HUES48 (cell line): ENCODE measurements at regions not wholly inside any gene's neighbourhood (a gene's known extent, or its start where the extent isn't known, plus 50 kb on each side); places are given as distances from the start of the nearest gene placed in this dataset.

Experiments
- H3K27ac ChIP-seq: one replicate; pipeline ENCODE4 v1.7.0; 2013; ENCODE audit warnings: low read depth, low read length, inconsistent platforms
- H3K27me3 ChIP-seq: 2 replicates; pipeline ENCODE4 v1.6.1; 2013; ENCODE audit warnings: mild to moderate bottlenecking, low read length; ENCODE audit not compliant: control insufficient read depth, insufficient read depth
- H3K36me3 ChIP-seq: 2 replicates; pipeline ENCODE4 v1.6.1; 2013; ENCODE audit warnings: low read length; ENCODE audit not compliant: control insufficient read depth, insufficient read depth
- H3K4me1 ChIP-seq: 2 replicates; pipeline ENCODE4 v1.6.1; 2013; ENCODE audit warnings: mild to moderate bottlenecking, low read length; ENCODE audit not compliant: control insufficient read depth, insufficient read depth
- H3K4me3 ChIP-seq: 2 replicates; pipeline ENCODE4 v1.5.1; 2013; ENCODE audit warnings: mild to moderate bottlenecking, low read depth, low read length
- H3K9ac ChIP-seq: 2 replicates; pipeline ENCODE4 v1.6.1; 2013; ENCODE audit warnings: mild to moderate bottlenecking, low read depth, low read length, moderate library complexity
- H3K9me3 ChIP-seq: 2 replicates; pipeline ENCODE4 v1.6.1; 2013; ENCODE audit warnings: low read length; ENCODE audit not compliant: control insufficient read depth, insufficient read depth

GRCh38 chr7:25424113-25424512, 195.8 kb upstream of the NPVF start:
- no peaks in the 10 kb centered on the region for H3K27me3 ChIP-seq
- H3K27ac ChIP-seq: peak overlapping the region; percentile 66
- H3K9me3 ChIP-seq: no peaks in the 10 kb centered on the region
- no peak overlapping the region for H3K9ac ChIP-seq
- no peaks in the 10 kb centered on the region for H3K36me3 ChIP-seq
- H3K4me1 ChIP-seq: peaks cover 15% of the 10 kb centered on the region
- H3K4me3 ChIP-seq: no peak overlapping the region

GRCh38 chr7:25424855-25425254, 196.6 kb upstream of the NPVF start:
- Histone ChIP-seq H3K36me3 (no peaks in the 10 kb centered on the region), H3K9me3 (no peaks in the 10 kb centered on the region), H3K4me1 (peaks cover 18% of the 10 kb centered on the region), H3K27ac (no peak overlapping the region), H3K27me3 (no peaks in the 10 kb centered on the region), H3K9ac (no peak overlapping the region), H3K4me3 (no peak overlapping the region)

GRCh38 chr7:25427721-25428120, 199.4 kb upstream of the NPVF start:
- Histone ChIP-seq H3K9ac (no peak overlapping the region), H3K36me3 (no peaks in the 10 kb centered on the region), H3K4me1 (peaks cover 18% of the 10 kb centered on the region), H3K27ac (no peak overlapping the region), H3K27me3 (no peaks in the 10 kb centered on the region), H3K4me3 (no peak overlapping the region), H3K9me3 (no peaks in the 10 kb centered on the region)

- Histone ChIP-seq H3K9ac (no peak overlapping the region), H3K9me3 (no peaks in the 10 kb centered on the region), H3K36me3 (no peaks in the 10 kb centered on the region), H3K4me3 (no peak overlapping the region), H3K27ac (no peak overlapping the region), H3K4me1 (peaks cover 10% of the 10 kb centered on the region), H3K27me3 (no peaks in the 10 kb centered on the region)
These were observed 201.4 kb upstream of the NPVF start for GRCh38 chr7:25429731-25430130.

- Histone ChIP-seq H3K36me3 (no peaks in the 10 kb centered on the region), H3K27me3 (no peaks in the 10 kb centered on the region), H3K9me3 (no peaks in the 10 kb centered on the region), H3K9ac (no peak overlapping the region), H3K4me3 (no peak overlapping the region), H3K27ac (no peak overlapping the region), H3K4me1 (peaks cover 10% of the 10 kb centered on the region)
These were observed 202.1 kb upstream of the NPVF start for GRCh38 chr7:25430200-25430931.

GRCh38 chr7:25431956-25432450, 203.7 kb upstream of the NPVF start:
- Histone ChIP-seq H3K36me3 (no peaks in the 10 kb centered on the region), H3K27me3 (no peaks in the 10 kb centered on the region), H3K9me3 (no peaks in the 10 kb centered on the region), H3K27ac (no peak overlapping the region), H3K4me1 (peaks cover 10% of the 10 kb centered on the region), H3K9ac (no peak overlapping the region), H3K4me3 (no peak overlapping the region)

- Histone ChIP-seq H3K36me3 (no peaks in the 10 kb centered on the region), H3K9me3 (no peaks in the 10 kb centered on the region), H3K4me1 (peaks cover 10% of the 10 kb centered on the region), H3K27ac (no peak overlapping the region), H3K4me3 (no peak overlapping the region), H3K9ac (no peak overlapping the region), H3K27me3 (no peaks in the 10 kb centered on the region)
These were observed 204.5 kb upstream of the NPVF start for GRCh38 chr7:25432807-25433206.

- H3K4me1 ChIP-seq: no peaks in the 10 kb centered on the region
- H3K4me3 ChIP-seq: no peak overlapping the region
- H3K27ac ChIP-seq: no peak overlapping the region
- H3K9ac ChIP-seq: no peak overlapping the region
- no peaks in the 10 kb centered on the region for H3K27me3 ChIP-seq
- H3K36me3 ChIP-seq: no peaks in the 10 kb centered on the region
- 0 out of 2 replicates have a peak, but pooled peaks cover 4% of the 10 kb centered on the region for H3K9me3 ChIP-seq
These were observed 208.1 kb upstream of the NPVF start for GRCh38 chr7:25436413-25436812.

- Histone ChIP-seq H3K4me3 (no peak overlapping the region), H3K4me1 (no peaks in the 10 kb centered on the region), H3K36me3 (no peaks in the 10 kb centered on the region), H3K9me3 (0 out of 2 replicates have a peak, but pooled peaks cover 6% of the 10 kb centered on the region), H3K9ac (no peak overlapping the region), H3K27ac (no peak overlapping the region), H3K27me3 (no peaks in the 10 kb centered on the region)
These were observed 209.0 kb upstream of the NPVF start for GRCh38 chr7:25437308-25437707.

- 0 out of 2 replicates have a peak, but pooled peaks cover 10% of the 10 kb centered on the region for H3K9me3 ChIP-seq
These were observed 216.7 kb upstream of the NPVF start for GRCh38 chr7:25444991-25445390.

GRCh38 chr7:25448301-25448700, 220.0 kb upstream of the NPVF start:
- no peak overlapping the region for H3K27ac ChIP-seq
- H3K4me1 ChIP-seq: no peaks in the 10 kb centered on the region
- no peaks in the 10 kb centered on the region for H3K36me3 ChIP-seq
- no peak overlapping the region for H3K4me3 ChIP-seq
- no peaks in the 10 kb centered on the region for H3K27me3 ChIP-seq
- H3K9ac ChIP-seq: no peak overlapping the region
- 0 out of 2 replicates have a peak, but pooled peaks cover 4% of the 10 kb centered on the region for H3K9me3 ChIP-seq

More at GRCh38 chr7:25444991-25445390, 216.7 kb upstream of the NPVF start:
- no peak overlapping the region for H3K4me3 ChIP-seq
- no peak overlapping the region for H3K9ac ChIP-seq
- no peaks in the 10 kb centered on the region for H3K4me1 ChIP-seq
- no peaks in the 10 kb centered on the region for H3K36me3 ChIP-seq
- H3K27ac ChIP-seq: no peak overlapping the region
- H3K27me3 ChIP-seq: no peaks in the 10 kb centered on the region
